ENCODE measurements at regions not wholly inside any gene's neighbourhood (a gene's known extent, or its start where the extent isn't known, plus 50 kb on each side); places are given as distances from the start of the nearest gene placed in this dataset.

DNA sequence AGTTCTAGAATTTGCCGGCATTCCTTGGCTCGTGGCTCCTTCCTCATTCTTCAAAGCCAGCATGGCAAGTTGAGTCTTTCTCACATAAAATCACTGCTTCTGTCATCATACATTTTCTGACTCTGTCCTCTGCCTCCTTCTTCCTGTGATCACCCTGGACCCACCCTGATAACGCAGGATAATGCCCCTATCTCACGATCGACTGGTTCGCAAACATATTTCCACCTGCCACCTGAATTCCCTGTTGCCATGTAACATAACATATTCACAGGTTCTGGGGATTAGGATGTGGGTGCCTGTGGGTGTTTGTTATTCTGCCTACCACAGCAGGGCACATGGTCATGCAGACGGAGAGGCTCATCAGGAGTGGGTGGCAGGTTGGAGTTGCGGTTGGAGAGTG lies 177.7 kb downstream of the NHLRC3 start:
- H3K9ac ChIP-seq (ENCODE audit: low read length in 3 of 3), result no peak overlapping the region
- DNase-seq (no peak), FAIRE-seq (no peak)
- H3K36me3 ChIP-seq (ENCODE audit: control insufficient read depth in 2 of 3, insufficient read depth in 3 of 3, low read length in 3 of 3), result no peaks in the 10 kb centered on the region
- no peak overlapping the region for H3K4me3 ChIP-seq (ENCODE audit: low read length in 3 of 3)
- TF ChIP-seq, protein P1, sequence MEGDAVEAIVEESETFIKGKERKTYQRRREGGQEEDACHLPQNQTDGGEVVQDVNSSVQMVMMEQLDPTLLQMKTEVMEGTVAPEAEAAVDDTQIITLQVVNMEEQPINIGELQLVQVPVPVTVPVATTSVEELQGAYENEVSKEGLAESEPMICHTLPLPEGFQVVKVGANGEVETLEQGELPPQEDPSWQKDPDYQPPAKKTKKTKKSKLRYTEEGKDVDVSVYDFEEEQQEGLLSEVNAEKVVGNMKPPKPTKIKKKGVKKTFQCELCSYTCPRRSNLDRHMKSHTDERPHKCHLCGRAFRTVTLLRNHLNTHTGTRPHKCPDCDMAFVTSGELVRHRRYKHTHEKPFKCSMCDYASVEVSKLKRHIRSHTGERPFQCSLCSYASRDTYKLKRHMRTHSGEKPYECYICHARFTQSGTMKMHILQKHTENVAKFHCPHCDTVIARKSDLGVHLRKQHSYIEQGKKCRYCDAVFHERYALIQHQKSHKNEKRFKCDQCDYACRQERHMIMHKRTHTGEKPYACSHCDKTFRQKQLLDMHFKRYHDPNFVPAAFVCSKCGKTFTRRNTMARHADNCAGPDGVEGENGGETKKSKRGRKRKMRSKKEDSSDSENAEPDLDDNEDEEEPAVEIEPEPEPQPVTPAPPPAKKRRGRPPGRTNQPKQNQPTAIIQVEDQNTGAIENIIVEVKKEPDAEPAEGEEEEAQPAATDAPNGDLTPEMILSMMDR (IDR thresholded peaks at IDR 0.05; ENCODE audit: borderline replicate concordance, extremely low read depth, insufficient read depth), result no peak
- H3K9me3 ChIP-seq (ENCODE audit: control insufficient read depth in 2 of 3, insufficient read depth in 1 of 3, low read length in 3 of 3), result peaks cover 0 to 3% (median 0%) of the 10 kb centered on the region in 3 donors
- no peaks in the 10 kb centered on the region for H3K4me1 ChIP-seq (ENCODE audit: control insufficient read depth in 2 of 3, insufficient read depth in 2 of 3, low read depth in 1 of 3, low read length in 3 of 3)
- no peaks in the 10 kb centered on the region for H3K27me3 ChIP-seq (ENCODE audit: control insufficient read depth, insufficient read depth, low read length)
- intact Hi-C loops (cut with DNase I), result no loop called here
- H3K27ac ChIP-seq (ENCODE audit: low read depth in 2 of 2, low read length in 2 of 2), result no peak overlapping the region

DNA sequence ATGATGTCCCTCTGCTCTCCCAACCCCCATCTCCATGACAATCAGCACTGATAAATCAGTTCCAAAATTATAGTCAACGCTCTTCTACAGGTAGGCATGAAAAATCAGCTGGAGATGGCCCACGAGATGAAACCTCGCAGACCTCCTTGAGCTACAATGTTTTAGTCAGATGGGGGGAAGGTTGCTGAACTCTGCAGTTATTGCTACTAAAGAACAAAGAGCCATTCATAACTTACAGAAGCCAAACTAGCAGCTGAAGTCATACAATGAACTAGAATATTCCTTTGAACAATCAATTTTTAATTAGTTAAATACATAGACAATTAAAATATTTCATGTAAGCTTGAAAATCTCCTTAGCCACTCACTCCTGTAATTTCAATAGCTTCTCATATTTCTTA lies 179.2 kb downstream of the NHLRC3 start:
- H3K4me1 ChIP-seq (ENCODE audit: control insufficient read depth in 2 of 3, insufficient read depth in 2 of 3, low read depth in 1 of 3, low read length in 3 of 3), result no peaks in the 10 kb centered on the region
- H3K27ac ChIP-seq (ENCODE audit: low read depth in 2 of 2, low read length in 2 of 2), result no peak overlapping the region
- H3K9ac ChIP-seq (ENCODE audit: low read length in 3 of 3), result no peak overlapping the region
- no peaks in the 10 kb centered on the region for H3K36me3 ChIP-seq (ENCODE audit: control insufficient read depth in 2 of 3, insufficient read depth in 3 of 3, low read length in 3 of 3)
- no peaks in the 10 kb centered on the region for H3K27me3 ChIP-seq (ENCODE audit: control insufficient read depth, insufficient read depth, low read length)
- TF ChIP-seq, protein P1 (IDR thresholded peaks at IDR 0.05; ENCODE audit: borderline replicate concordance, extremely low read depth, insufficient read depth), result no peak
- no peak overlapping the region for H3K4me3 ChIP-seq (ENCODE audit: low read length in 3 of 3)
- FAIRE-seq (no peak), DNase-seq (no peak)
- intact Hi-C loops (cut with DNase I), result no loop called here
- peaks cover 0 to 3% (median 0%) of the 10 kb centered on the region in 3 donors for H3K9me3 ChIP-seq (ENCODE audit: control insufficient read depth in 2 of 3, insufficient read depth in 1 of 3, low read length in 3 of 3)

DNA sequence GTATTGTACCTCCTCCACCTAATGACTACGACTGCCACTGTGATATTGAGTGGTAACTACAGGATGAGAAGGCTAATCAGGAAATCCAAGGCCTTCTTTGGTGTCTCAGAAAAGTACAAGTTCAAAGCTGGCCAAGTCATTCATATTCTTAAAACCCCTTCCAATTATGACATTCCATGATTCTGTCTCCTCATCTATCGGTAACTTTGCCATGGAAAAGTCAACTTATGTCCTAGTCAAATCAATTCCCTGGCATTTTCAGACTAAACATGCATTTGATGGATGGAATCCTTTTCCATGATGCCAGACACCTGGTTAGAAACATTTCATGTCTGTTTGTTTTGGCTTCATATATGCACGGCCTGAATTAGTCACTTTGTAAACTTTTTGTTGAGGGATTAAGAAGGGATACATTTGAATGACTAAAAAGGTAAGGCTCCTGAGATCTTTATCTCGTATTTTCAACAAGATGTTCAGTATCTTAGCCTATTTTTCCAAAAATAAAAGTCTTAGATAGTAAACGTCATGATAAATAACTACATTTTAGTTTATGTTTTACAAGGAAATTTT lies 186.5 kb downstream of the NHLRC3 start:
- no peak overlapping the region for H3K27ac ChIP-seq (ENCODE audit: low read depth in 2 of 2, low read length in 2 of 2)
- intact Hi-C loops (cut with DNase I), result no loop called here
- H3K36me3 ChIP-seq (ENCODE audit: control insufficient read depth in 2 of 3, insufficient read depth in 3 of 3, low read length in 3 of 3), result no peaks in the 10 kb centered on the region
- no peaks in the 10 kb centered on the region for H3K27me3 ChIP-seq (ENCODE audit: control insufficient read depth, insufficient read depth, low read length)
- FAIRE-seq (no peak), DNase-seq (no peak)
- H3K4me3 ChIP-seq (ENCODE audit: low read length in 3 of 3), result no peak overlapping the region
- no peaks in the 10 kb centered on the region for H3K9me3 ChIP-seq (ENCODE audit: control insufficient read depth in 2 of 3, insufficient read depth in 1 of 3, low read length in 3 of 3)
- H3K4me1 ChIP-seq (ENCODE audit: control insufficient read depth in 2 of 3, insufficient read depth in 2 of 3, low read depth in 1 of 3, low read length in 3 of 3), result no peaks in the 10 kb centered on the region
- TF ChIP-seq, protein P1 (IDR thresholded peaks at IDR 0.05; ENCODE audit: borderline replicate concordance, extremely low read depth, insufficient read depth), result no peak
- H3K9ac ChIP-seq (ENCODE audit: low read length in 3 of 3), result no peak overlapping the region

DNA sequence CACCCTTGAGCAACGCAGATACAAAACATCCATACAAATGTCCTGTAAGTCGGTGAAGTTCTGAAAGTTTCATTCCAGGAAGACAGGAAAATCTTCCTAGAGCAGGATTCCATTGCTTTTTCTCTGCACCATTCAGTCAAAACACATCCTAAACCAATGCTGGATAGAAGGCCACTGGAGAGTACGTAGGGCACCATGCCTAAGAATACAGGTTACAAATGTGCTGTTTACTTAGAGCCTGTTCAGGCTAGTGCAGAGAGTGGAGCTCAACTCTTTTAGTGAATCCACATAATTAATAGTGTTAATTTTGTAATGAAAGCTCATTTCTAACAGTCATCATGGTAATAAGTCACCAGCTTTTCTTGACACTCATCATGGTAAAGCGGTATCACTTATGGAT lies 187.6 kb downstream of the NHLRC3 start:
- Histone ChIP-seq H3K36me3 (ENCODE audit: control insufficient read depth in 2 of 3, insufficient read depth in 3 of 3, low read length in 3 of 3) (no peaks in the 10 kb centered on the region), H3K9me3 (ENCODE audit: control insufficient read depth in 2 of 3, insufficient read depth in 1 of 3, low read length in 3 of 3) (no peaks in the 10 kb centered on the region), H3K27ac (ENCODE audit: low read depth in 2 of 2, low read length in 2 of 2) (no peak overlapping the region), H3K4me1 (ENCODE audit: control insufficient read depth in 2 of 3, insufficient read depth in 2 of 3, low read depth in 1 of 3, low read length in 3 of 3) (no peaks in the 10 kb centered on the region), H3K4me3 (ENCODE audit: low read length in 3 of 3) (no peak overlapping the region), H3K9ac (ENCODE audit: low read length in 3 of 3) (no peak overlapping the region), H3K27me3 (ENCODE audit: control insufficient read depth, insufficient read depth, low read length) (no peaks in the 10 kb centered on the region)
- TF ChIP-seq, protein P1 (IDR thresholded peaks at IDR 0.05; ENCODE audit: borderline replicate concordance, extremely low read depth, insufficient read depth), result no peak
- FAIRE-seq (no peak), DNase-seq (no peak)
- intact Hi-C loops (cut with DNase I), result no loop called here

Data from kidney (tissue), 13 donors.